GM18519 (cell line): ENCODE measurements at regions not wholly inside any gene's neighbourhood (a gene's known extent, or its start where the extent isn't known, plus 50 kb on each side); places are given as distances from the start of the nearest gene placed in this dataset.

ENCODE experiments used
- ATAC-seq: cut with Tn5 transposase; IDR thresholded peaks from one replicate; pipeline ENCODE4 v1.9.1; 2021; ENCODE audit warnings: mild to moderate bottlenecking, moderate library complexity; ENCODE audit not compliant: unreplicated experiment, low FRiP score

DNA sequence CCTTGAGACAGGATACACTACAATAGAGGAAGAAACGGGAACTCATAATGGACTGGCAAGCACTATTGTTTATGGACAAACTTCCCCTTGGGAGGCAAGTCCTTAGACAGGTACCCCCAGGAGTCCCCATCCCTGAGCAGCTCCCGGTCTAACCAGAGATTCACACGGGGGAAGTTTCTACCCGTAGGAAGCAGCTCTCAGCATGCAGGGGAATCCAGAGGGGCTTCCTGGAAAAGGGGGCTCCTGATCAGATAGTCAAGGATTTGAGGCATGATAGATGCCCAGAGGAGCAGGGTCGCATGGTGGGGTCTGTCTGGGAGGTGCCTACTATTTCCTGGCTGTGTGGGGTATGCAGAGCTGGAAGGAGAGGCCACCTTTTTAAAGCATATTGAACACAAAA lies 282.4 kb upstream of the RTL1 start:
- ATAC-seq, result no peak

DNA sequence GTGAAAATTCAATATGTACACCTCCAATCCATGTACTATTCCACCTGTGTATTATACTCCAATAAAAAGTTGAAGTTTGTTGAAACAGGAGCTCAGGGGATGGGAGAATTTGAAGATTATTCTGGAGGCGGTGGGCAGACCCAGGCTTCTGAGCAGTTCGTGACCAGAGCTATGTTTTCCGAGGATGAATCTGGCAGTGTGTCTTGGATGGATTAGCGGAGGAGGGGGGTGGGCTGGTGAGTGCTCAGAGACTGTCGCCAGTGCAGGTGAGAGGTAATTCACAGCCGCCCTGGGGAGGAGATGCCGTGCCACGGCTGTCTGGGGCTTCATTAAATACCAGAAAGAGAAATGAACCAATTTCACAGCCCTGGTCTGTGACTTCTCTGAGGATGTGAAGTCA lies 283.0 kb upstream of the RTL1 start:
- no peak for ATAC-seq

DNA sequence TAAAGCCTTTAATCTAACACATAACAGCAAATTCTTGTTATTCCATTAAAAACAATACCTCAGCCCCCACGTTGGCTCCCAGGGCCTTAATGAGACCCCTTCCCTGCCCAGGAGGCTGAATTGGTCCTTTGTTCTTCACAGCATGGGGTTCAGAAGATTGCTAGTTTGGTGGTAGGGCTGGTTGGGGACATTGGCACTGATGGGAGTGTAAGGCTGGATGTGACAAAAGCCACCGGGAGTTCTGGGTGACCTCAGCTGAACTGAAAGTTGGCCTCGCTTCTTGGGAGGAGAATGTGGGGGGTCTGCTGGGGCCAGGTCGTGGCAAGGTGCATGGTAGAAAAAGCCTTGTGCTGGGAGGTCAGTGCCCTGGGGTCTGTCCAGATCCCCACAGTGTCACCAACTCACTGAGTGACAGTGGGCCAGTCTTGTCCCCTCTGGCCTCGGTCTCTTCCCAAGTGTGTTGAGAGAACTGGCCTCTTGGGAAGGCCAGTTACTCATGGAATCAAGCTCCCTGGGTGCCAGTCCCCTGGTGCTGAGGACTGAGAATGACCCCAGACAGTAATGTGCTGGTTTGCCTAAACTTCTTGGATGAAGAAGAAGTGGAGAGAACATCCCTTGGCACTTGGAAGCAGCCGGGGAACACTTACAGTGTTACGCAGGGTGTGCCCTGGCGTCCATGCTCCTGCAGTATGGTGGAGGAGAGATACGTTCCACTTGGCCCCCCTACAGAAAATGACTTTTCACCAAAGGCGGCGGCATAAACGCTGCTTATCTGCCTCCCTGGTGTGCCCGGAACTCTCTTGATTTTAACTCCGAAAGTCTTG lies 283.7 kb upstream of the RTL1 start:
- ATAC-seq, result no peak

DNA sequence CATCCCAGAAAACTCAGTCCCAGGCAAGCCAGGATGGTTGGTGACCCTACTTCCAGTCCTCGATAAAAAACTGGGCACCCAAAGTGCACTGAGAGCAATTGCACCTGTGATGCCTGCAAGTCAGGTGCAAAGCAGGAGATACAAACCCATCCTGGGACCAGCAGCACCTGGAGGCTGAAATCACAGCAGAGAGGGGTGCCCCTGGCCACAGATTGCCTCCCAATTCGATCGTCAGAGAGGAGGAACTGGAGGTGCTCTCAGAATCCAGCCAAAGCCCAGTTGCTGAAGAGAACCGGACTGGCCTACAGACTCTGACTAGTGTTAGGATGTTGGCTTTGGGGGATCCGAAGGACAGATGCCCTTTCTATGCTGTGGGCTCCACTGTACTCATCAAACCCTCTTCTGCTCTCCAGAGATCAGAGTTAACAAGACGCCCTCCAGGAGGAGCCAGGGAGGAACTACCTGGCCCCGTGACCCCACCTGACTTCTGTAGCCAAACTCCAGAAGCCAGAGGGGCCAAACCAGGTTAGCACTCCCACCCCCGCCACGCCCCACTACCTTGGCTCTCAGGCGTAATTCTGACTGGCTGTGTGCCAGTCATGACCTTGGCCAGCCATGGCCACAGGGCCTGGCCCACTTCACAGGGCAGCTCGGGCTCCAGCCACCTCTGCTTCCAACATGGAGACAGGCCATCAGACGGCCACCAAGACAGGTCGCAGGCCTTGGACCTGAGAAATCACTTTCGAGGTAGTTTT lies 284.5 kb upstream of the RTL1 start:
- no peak for ATAC-seq

DNA sequence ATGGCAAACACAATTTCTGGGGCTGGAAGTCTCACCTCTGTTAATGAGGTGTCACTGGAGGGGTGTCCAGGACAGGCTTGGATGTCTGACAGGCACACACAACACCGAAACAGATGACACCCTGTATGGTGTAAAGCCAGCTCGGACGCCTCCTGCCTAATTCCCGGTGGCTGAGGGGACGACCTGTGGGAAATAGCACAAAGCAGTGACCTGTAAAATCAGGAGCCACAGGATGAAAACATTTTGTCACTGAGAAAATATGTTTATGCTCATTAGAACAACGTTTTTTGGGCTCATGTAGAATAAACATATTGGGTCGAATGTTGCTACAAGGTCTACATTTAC lies 285.0 kb upstream of the RTL1 start:
- ATAC-seq, result no peak

DNA sequence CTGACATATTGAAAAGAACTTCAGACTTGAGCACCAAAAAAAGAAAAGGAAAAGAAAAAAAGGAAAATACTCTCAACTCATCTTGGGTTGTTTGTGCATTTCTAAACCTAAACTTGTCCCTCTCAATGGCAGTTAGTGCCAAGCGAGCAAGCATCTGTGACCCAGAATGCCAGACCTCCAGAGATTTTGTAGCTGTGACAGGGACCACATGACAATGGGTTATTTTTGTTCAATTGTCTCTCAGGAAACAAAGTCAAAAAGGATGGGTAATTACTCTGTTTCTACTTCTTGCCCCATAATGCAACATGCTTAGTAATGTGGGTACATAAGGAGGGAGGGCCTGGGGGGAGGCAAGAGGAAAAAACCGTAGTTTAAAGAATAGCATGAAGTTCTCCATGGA lies 285.7 kb upstream of the RTL1 start:
- no peak for ATAC-seq

DNA sequence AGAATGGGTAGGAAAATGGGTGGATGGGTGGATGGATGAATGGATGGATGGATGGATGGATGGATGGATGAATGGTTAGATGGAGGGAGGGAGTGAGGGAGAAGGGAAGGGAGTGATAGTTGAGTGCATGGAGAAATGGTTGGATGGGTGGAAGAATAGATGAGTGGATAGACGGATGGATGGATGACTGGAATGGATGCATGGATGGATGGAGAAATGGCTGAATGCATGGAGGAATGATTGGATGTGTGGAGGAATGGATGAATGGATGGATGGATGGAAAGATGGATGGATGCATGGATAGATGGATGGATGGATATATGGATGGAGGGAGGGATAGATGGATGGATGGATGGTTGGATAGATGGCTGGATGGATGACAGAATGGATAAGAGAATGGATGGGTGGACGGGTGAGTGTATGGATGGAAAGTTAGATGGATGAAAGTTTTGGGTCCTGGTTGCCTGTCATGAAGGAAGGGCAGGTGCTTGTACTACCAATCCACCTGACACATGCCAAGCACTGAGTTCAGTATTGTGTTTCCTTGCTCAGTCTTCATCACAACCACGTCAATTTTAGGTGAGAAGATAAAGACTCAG lies 286.5 kb upstream of the RTL1 start:
- ATAC-seq, result no peak

DNA sequence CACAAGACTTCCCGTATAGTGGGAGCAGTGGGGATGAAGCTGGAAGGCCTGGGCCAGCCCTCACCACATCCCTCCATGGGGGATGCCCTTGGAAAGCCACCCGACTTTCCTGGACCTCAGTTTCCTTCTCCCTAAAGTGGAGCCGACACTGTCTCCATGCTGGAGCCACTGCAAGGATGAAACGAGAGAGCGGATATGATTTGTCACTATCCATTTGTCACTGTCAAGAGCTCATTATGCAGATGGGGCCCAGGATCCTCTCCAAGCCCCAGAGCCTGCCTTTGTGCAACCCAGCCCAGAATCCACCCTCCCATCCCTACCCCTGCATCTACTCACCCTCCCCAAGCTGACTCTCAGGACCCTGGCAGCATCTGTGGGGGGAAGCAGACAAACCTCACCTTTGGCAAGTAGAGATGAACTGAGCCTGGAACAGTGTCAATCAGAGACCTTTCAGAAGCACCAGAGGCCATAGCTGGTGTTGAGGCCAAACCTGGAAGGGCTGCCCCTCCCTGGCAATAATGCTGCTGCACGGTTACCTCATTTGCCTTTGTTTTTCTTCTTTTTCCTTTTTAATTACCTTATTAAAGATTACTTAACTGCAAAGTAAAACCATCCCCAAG lies 287.7 kb upstream of the RTL1 start:
- ATAC-seq, result no peak

DNA sequence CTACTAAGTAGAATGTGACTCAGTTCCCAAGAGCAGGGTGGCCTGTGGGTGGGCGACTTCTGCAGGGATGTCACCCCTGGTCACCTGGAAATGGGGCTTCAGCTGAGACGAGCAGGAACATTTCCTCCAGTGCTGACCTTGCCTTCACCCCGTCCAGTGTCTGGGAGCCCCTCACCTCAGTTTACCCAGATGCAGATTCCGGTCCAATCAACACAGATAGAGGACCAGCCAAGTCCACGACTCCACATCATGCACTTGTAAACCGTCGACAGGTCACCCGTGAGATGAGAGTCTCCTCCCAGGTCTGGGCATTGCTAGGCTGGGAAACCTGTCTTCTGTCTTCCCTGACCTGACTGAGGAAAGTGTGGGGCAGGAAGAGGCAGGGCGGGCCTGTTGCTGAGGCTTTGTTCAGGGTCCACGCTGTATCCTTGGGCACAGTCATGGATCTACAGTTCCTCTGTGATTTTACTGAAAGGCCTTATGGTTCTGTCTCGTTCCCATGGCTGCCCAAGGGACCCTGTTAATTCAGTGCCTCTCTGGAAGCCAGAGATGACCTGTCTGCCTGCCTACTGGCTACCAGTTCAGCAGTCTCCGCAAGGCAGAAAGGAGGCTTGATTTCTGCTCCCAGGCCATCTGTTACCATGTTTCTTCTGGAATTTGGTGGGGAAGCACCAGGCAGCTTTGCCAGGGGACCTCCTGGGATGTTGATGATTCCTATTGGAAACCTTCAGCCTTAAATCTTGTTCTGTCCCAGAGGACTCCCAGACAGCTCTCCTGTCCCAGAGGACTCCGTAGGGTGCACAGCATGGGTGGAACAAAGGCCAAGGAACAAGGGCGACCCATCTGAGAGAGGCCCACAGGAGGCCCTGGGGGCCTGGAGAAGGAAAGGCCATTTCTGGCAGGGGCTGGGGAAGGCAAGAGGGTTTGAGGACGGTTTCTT lies 288.5 kb upstream of the RTL1 start:
- no peak for ATAC-seq

DNA sequence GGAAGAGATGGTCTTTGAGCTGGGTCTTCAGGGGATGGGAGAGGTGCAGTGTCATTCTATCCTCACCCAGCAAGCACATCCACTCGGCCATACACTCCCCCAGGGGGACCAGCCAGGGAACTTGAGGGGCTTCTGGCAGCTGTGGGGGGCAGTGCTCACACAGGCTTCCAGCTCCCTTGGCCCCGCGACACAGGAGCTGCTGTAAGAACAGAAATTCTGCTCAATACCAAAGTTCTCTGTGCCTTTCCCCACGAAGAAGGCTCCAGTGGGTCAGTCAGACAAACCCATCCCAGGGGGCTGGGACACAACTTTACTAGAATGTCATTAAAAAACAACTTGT lies 289.1 kb upstream of the RTL1 start:
- ATAC-seq, result no peak

DNA sequence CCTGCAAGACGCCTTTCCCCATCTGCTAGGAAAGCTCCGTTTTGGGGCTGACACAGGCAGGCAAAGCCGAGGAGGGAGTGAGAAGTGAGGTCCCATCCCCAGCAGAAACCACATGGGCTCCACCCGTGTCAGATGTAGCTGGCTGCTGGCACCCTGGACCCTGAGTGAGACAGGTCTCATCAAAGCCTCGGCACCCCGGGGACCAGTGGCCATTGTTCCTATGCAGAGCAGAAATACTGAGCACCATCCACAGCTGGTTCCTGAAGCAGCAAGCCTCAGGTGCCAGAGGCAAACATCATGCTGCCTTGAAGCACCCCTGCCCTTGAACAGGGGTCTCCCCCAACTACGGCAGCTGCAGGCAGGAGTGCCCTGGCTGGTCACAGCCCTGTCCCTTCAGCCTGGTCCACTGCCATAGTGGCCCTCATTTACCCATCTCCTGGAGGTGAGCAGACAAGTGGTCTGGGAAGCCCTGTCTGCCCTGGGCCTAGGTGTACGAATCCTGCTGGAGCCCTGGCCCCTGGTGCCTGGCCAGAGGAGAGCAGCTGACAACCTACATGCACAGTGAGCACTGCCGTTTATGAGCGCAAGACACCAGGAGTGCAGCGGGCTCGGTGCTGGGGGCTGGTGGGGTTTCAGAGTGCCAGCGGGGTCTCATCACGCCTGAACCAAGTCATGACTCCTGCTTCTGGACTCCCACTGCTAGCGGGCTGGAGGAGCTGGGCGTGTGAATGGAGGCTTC lies 289.8 kb upstream of the RTL1 start:
- ATAC-seq, result no peak

DNA sequence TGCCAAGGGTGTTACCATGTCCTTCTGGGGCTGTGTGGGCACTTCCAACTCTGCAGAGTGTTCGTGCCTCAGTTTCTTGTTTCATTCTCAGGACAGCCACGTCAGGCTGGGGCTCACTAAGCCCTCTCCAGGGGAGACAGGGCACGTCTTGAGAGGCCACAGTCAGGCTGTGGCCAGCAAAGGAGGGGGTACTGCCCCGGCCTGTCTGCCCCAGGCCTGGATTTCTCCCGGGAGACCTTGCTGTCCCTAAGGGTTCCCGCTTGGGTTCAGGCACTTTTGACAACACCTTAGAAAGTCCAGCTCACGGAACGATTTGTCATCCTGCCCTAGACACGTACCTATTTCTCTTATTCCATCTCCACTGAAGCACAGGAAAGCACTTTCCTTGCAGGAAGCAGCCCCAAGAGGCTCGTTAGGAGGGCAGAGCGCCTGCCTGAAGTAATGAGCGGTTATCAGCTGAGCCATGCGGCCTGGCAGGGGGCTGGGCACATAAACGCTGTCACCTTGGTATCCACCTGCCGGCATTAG lies 290.4 kb upstream of the RTL1 start:
- ATAC-seq, result no peak

DNA sequence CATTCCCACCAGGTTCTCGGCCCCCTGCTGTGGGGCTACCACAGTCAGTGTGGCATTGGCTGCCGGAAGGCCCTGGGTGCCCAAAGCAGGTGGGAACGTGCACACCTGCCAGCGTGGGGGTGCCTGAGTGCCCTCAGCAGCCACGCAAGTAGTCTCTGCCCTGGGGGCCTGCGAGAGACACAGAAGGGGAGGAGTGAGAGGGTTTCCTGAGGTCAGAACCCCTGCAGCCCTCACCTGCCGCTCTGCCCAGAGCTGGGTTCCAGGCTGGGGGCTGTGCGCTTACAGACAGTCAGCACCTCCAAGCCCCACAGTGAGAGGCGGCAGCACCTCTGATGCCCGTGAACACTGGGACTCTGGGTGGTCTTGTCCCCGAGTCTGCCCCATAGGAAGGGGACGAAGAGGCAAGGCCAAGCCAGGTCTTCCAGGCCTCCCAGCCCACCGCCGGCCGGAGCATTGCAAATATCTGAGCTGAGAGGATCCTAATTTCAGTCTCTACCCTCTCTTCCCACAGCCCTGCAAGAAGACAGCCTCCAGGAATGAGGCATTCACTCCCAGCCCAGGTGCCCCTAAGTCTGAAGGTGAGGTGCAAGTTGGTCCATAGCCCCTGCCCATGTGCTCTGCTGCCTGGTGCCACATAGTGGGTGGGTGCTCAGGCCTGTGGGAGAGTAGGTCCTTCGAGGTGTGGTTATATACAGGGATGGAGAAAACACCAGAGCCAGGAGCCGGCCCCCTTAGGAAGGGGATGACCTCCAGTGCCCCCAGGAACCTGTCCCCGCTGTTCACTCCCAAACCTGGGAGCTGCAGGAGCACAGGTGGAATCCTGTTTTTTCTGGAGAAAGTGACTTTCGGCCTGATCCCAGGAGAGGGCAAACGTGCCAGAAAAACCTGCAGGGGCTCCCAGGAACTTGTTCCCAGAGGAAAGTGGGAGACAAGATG lies 291.1 kb upstream of the RTL1 start:
- no peak for ATAC-seq

DNA sequence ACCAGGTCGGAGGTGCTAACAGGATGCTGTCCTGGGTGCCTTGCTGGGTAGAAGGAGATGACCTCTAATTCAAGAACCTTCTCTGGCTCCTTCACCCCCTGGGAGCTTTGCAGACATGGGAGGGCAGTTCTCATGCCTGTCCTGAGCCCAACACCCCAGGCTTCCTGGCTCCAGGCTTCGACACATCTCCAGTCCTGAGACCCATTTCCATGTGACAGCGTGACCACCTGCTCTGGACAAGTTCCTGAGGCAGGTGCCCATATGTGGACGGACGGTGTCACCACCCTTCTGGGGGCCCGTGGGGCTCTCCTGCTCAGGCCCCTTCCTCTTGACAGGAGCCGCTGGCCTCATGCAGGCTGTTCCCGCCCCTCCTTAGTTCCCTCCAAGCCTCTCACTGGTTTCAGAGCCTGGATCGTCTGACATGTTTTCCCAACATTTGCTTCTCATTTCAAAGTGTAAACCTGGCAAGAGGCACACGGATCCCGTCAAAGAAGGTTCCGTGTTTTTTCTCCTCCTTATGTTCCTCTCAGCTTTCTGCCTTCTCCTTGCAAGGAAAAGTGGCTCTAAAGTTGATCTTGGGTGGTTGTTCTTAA lies 291.9 kb upstream of the RTL1 start:
- no peak for ATAC-seq

DNA sequence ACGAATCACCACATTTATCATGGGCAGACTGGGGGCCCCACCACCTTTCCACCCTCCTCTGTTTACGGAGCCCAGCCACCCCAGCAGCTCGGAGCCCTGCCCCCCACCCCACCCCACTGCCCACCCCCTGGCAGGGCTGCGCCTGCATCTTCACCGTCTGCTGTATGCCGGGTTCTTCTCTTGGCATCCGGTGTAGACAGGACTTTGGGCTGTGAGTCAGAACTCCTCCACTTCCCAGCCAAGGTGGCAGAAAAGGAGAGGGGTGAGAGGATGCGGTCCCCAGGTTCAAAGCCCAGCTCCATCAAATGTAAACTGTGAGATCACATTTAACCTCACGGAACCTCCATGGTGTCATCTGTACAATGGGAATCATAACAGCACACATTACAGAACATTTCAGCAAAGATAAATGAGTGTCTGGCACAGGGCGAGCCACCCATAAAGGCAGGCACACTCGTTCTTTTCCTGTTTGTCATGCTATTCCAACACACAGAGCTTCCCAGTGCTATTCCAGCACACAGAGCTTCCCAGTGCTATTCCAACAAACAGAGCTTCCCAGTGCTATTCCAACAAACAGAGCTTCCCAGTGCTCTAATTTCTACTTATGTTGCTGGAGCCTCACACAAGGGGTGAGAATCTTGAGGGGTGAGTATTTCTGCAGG lies 292.7 kb upstream of the RTL1 start:
- no peak for ATAC-seq

DNA sequence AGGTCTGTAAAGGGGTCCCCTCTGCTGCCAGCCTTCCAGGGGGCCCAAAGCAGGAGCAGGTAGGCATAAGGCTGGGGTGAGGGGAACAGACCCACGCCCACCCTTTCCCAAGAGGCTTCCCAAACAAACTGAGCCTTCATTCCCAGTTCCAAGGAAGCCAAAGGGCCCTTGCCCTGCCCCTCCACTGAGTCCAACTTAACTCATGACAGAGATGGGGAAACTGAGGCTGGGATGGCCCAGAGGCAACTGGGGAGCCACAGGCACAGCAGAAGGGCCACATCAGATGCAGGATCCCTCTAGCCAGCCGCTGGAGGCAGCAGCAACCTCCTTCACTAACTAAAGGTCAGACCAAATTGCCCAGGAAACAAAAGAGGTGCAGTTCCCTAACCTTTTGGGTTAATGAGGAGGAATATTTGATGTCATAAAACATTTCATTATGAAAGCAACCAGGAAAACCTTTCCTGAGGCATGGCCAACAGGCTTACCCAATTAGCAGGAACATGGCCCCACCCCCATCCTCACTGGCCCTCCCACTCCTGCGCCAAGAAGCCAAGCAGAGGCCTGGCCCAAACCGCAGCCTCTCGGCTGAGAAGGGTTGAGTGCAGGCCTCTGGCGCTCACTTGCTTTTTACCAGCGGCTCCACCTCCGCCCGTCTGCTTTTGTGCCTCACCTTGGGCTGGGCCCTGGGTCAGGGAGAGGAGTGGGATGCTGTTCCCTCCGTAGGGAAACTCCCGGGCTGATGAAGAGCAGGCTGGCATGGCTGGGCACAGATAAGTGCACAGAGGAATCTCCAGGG lies 293.5 kb upstream of the RTL1 start:
- ATAC-seq, result no peak
